Daoy (cell line): ENCODE measurements at regions not wholly inside any gene's neighbourhood (a gene's known extent, or its start where the extent isn't known, plus 50 kb on each side); places are given as distances from the start of the nearest gene placed in this dataset.

Source experiments
- DNase-seq: peaks from one replicate; pipeline ENCODE4 v3.0.0-alpha.2; 2015; ENCODE audit warnings: low read depth

DNA sequence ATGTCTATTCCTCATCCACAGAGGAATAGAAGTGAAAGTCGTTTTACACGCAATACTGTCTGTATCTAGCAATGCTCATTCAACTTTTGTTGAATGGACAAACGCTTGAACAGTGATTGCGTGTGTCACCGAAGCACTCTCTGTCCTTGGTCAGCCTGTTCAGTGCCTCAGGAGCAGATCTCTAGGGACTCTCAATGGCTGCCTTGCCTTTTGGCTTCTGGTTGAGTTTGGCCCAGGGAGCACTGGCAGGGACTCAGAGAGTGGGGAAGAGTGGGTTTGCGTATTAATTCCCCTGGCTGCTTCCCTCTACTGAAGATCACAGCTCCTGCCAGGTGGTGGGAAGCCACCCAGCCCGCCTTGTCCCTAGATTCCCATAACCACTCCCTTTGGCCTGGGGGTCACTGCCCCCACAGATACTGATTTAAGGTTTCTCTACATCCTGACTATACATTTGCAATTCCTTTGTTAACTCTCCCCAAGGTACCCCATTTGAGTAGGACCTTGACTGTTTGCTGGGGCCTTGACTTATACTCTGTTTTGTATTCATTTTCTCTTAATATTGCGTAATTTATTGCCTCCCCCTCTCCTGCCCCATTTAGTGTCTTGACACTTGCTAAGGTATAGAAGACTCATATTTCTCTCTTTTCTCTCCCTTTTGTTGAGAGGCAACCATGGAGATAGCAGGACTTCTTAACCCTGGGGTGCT, 61.7 kb upstream of the USP24 start:
- DNase-seq, result no peak

DNA sequence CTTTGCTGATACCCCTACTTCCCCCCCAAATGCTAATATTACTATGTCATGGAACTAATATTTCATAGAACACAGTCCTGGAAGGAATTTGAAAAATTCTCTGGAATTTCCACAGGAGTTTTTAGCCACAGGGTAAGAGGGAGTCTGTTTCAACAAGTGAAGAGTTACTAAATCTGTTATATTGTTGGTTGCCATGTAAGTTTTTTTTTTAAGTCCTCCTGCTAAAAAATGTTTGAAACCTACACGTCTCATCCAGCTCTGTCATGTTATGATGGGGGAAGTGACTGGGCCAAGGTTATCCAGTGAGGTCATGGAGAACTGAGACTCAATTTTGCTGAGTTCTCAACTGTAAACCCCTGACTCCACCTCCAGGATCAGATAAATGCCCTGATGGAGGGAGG, 60.8 kb upstream of the USP24 start:
- DNase-seq, result no peak

DNA sequence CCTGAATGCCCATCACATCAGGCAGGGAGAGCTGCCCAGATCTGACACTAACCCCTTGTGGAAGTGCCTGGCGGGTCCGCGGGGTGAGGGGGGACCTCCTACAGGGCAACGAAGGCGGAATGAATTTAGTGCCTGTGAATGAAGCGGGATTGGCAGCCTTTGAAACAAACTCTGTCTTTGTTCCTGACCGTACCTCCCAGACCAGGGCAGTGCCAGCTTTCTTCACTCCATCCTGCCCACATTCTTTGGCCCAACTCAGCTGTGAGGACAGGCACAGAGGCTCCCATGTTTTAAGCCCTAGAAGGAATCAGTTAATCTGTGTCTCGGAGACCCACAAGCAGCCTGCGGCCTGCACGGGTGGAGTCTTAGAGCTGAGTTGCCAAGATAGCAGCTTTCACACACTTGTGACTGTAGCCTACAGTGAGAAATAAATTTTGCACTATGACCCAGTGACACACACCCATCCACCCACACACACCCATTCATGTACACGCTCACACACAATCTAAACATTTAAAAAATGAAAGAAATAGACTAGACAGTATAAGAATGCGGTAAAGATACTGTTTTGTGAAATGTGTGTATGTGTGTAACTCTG, 60.1 kb upstream of the USP24 start:
- DNase-seq, result no peak

DNA sequence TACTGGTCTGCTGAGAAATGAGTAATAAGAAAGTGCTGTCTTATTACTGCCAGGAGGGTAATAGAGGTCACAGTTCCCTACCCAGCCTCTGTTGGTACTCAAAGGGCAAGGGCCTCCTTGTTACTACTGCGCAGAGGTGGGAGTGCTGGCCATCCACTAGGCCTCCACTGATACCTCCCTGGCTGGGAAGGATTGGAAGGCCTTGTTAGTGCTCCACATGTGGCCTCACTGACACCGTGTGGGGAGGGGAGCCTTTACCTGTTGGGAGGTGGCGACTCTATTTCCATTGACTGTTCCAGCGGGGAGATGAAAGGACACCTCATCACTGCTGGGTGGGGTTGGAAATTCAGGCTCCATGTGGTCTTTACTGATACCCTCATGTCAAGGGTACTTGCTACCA, 57.8 kb upstream of the USP24 start:
- no peak for DNase-seq
